ENCODE measurements at regions not wholly inside any gene's neighbourhood (a gene's known extent, or its start where the extent isn't known, plus 50 kb on each side); places are given as distances from the start of the nearest gene placed in this dataset.
"Not testable (repeated sequence)": the region's sequence is repeated elsewhere in the genome, so short reads cannot be mapped to it uniquely, and the experiment has no call there.

DNA sequence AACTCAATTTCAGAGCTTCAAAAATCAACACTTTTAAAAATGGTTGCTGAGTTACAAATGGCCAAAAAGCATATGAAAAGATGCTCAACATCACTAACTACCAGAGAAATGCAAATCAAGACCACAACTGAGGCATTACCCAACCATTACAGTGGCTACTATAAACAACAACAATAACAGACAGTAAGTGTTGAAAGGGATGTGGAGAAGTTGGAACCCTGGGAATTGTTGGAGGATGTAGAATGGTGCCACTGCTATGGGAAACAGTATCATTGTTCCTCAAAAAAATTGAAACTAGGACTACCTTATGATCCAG lies 173.3 kb upstream of the SPRED2 start:
- Histone ChIP-seq H3K27me3 (no peaks in the 10 kb centered on the region), H3K4me3 (no peak overlapping the region), H3K27ac (no peak overlapping the region), H3K9me3 (no peaks in the 10 kb centered on the region), H3K4me1 (peaks cover 0 to 7% of the 10 kb centered on the region in 2 donors), H3K36me3 (no peaks in the 10 kb centered on the region)
- intact Hi-C loops (cut with DNase I; ENCODE audit: low total_unique reads) = no loop called here
- no peak for DNase-seq
- TF ChIP-seq POLR2A (IDR thresholded peaks at IDR 0.05) = no peak
- TF ChIP-seq CTCF (IDR thresholded peaks at IDR 0.05) = no peak

- Histone ChIP-seq H3K27ac (no peak overlapping the region), H3K27me3 (no peaks in the 10 kb centered on the region), H3K4me3 (no peak overlapping the region), H3K36me3 (no peaks in the 10 kb centered on the region), H3K9me3 (no peaks in the 10 kb centered on the region), H3K4me1 (peaks cover 0 to 7% of the 10 kb centered on the region in 2 donors)
- TF ChIP-seq CTCF (IDR thresholded peaks at IDR 0.05) = no peak
- TF ChIP-seq POLR2A (IDR thresholded peaks at IDR 0.05) = no peak
- intact Hi-C loops (cut with DNase I; ENCODE audit: low total_unique reads) = no loop called here
- no peak for DNase-seq
These were observed 172.8 kb upstream of the SPRED2 start for GRCh38 chr2:65605058-65605742.

GRCh38 chr2:65604246-65604645 lies 171.8 kb upstream of the SPRED2 start:
- Histone ChIP-seq H3K27ac (no peak overlapping the region), H3K4me3 (no peak overlapping the region), H3K4me1 (peaks cover 0 to 7% of the 10 kb centered on the region in 2 donors), H3K27me3 (no peaks in the 10 kb centered on the region), H3K36me3 (no peaks in the 10 kb centered on the region), H3K9me3 (no peaks in the 10 kb centered on the region)
- DNase-seq = no peak
- TF ChIP-seq CTCF (IDR thresholded peaks at IDR 0.05) (no peak), POLR2A (IDR thresholded peaks at IDR 0.05) (no peak)
- intact Hi-C loops (cut with DNase I; ENCODE audit: low total_unique reads) = no loop called here

- no peak overlapping the region for H3K4me3 ChIP-seq
- intact Hi-C loops (cut with DNase I; ENCODE audit: low total_unique reads) = no loop called here
- H3K27ac ChIP-seq = no peak overlapping the region
- DNase-seq = no peak
- H3K27me3 ChIP-seq = no peaks in the 10 kb centered on the region
- TF ChIP-seq CTCF (IDR thresholded peaks at IDR 0.05) (no peak), POLR2A (IDR thresholded peaks at IDR 0.05) (no peak)
- H3K9me3 ChIP-seq = no peaks in the 10 kb centered on the region
- no peaks in the 10 kb centered on the region for H3K36me3 ChIP-seq
- H3K4me1 ChIP-seq = peaks cover 0 to 7% of the 10 kb centered on the region in 2 donors
These were observed 170.3 kb upstream of the SPRED2 start for GRCh38 chr2:65602603-65603235.

DNA sequence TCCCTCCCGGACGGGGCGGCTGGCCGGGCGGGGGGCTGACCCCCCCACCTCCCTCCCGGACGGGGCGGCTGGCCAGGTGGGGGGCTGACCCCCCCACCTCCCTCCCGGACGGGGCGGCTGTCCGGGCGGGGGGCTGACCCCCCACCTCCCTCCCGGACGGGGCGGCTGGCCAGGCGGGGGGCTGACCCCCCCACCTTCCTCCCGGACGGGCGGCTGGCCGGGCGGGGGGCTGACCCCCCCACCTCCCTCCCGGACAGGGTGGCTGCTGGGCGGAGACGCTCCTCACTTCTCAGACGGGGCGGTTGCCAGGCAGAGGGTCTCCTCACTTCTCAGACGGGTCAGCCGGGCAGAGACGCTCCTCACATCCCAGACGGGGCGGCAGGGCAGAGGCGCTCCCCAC lies 168.5 kb upstream of the SPRED2 start:
- H3K9me3 ChIP-seq; H3K27ac ChIP-seq; intact Hi-C loops (cut with DNase I; ENCODE audit: low total_unique reads); DNase-seq; H3K27me3 ChIP-seq; H3K4me3 ChIP-seq; H3K4me1 ChIP-seq; H3K36me3 ChIP-seq: not testable (repeated sequence)

DNA sequence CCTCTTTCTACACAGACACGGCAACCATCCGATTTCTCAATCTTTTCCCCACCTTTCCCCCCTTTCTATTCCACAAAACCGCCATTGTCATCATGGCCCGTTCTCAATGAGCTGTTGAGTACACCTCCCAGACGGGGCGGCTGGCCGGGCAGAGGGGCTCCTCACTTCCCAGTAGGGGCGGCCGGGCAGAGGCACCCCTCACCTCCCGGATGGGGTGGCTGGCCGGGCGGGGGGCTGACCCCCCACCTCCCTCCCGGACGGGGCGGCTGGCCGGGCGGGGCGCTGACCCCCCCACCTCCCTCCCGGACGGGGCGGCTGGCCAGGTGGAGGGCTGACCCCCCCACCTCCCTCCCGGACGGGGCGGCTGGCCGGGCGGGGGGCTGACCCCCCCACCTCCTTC lies 168.0 kb upstream of the SPRED2 start:
- H3K4me3 ChIP-seq; H3K4me1 ChIP-seq; intact Hi-C loops (cut with DNase I; ENCODE audit: low total_unique reads); H3K27ac ChIP-seq; DNase-seq; H3K27me3 ChIP-seq; H3K36me3 ChIP-seq; H3K9me3 ChIP-seq: not testable (repeated sequence)
